ENCODE measurements at regions not wholly inside any gene's neighbourhood (a gene's known extent, or its start where the extent isn't known, plus 50 kb on each side); places are given as distances from the start of the nearest gene placed in this dataset.

- Mint-ChIP-seq H3K27ac (no peak overlapping the region), H3K4me3 (no peak overlapping the region), H3K9me3 (peaks cover 17% of the 10 kb centered on the region), H3K27me3 (no peaks in the 10 kb centered on the region), H3K36me3 (peaks cover 4% of the 10 kb centered on the region), H3K4me1 (ENCODE audit: low read depth in 2 of 2) (no peaks in the 10 kb centered on the region)
- ATAC-seq (no peak), DNase-seq (ENCODE audit: low spot score) (no peak)
Observed at GRCh38 chr1:72690871-72691270, 408.5 kb upstream of the NEGR1 start.

GRCh38 chr1:72678683-72679082, 396.3 kb upstream of the NEGR1 start:
- Mint-ChIP-seq H3K4me1 (ENCODE audit: low read depth in 2 of 2) (no peaks in the 10 kb centered on the region), H3K36me3 (no peaks in the 10 kb centered on the region), H3K27ac (no peak overlapping the region), H3K4me3 (no peak overlapping the region), H3K9me3 (peaks cover 10% of the 10 kb centered on the region), H3K27me3 (no peaks in the 10 kb centered on the region)
- ATAC-seq (no peak), DNase-seq (ENCODE audit: low spot score) (no peak)

GRCh38 chr1:72670902-72671301, 388.6 kb upstream of the NEGR1 start:
- ATAC-seq, result no peak
- no peaks in the 10 kb centered on the region for H3K9me3 Mint-ChIP-seq
- H3K36me3 Mint-ChIP-seq, result no peaks in the 10 kb centered on the region
- H3K4me3 Mint-ChIP-seq, result no peak overlapping the region
- no peaks in the 10 kb centered on the region for H3K4me1 Mint-ChIP-seq (ENCODE audit: low read depth in 2 of 2)
- no peak overlapping the region for H3K27ac Mint-ChIP-seq
- DNase-seq (ENCODE audit: low spot score), result no peak
- no peaks in the 10 kb centered on the region for H3K27me3 Mint-ChIP-seq

- no peaks in the 10 kb centered on the region for H3K27me3 Mint-ChIP-seq
- no peak overlapping the region for H3K4me3 Mint-ChIP-seq
- no peak overlapping the region for H3K27ac Mint-ChIP-seq
- H3K36me3 Mint-ChIP-seq, result peaks cover 4% of the 10 kb centered on the region
- ATAC-seq, result no peak
- peaks cover 22% of the 10 kb centered on the region for H3K9me3 Mint-ChIP-seq
- no peaks in the 10 kb centered on the region for H3K4me1 Mint-ChIP-seq (ENCODE audit: low read depth in 2 of 2)
- DNase-seq (ENCODE audit: low spot score), result no peak
Observed at GRCh38 chr1:72662918-72663317, 380.6 kb upstream of the NEGR1 start.

- Mint-ChIP-seq H3K27me3 (no peaks in the 10 kb centered on the region), H3K27ac (no peak overlapping the region), H3K9me3 (no peaks in the 10 kb centered on the region), H3K4me1 (ENCODE audit: low read depth in 2 of 2) (no peaks in the 10 kb centered on the region), H3K4me3 (no peak overlapping the region), H3K36me3 (no peaks in the 10 kb centered on the region)
- DNase-seq (ENCODE audit: low spot score) (no peak), ATAC-seq (no peak)
Observed at GRCh38 chr1:72650843-72651435, 368.6 kb upstream of the NEGR1 start.

GRCh38 chr1:72649991-72650390, 367.7 kb upstream of the NEGR1 start:
- H3K27ac Mint-ChIP-seq, result no peak overlapping the region
- no peak for ATAC-seq
- H3K4me1 Mint-ChIP-seq (ENCODE audit: low read depth in 2 of 2), result no peaks in the 10 kb centered on the region
- no peaks in the 10 kb centered on the region for H3K27me3 Mint-ChIP-seq
- H3K4me3 Mint-ChIP-seq, result no peak overlapping the region
- no peaks in the 10 kb centered on the region for H3K9me3 Mint-ChIP-seq
- no peaks in the 10 kb centered on the region for H3K36me3 Mint-ChIP-seq
- no peak for DNase-seq (ENCODE audit: low spot score)

GRCh38 chr1:72649211-72649888, 367.0 kb upstream of the NEGR1 start:
- H3K36me3 Mint-ChIP-seq, result no peaks in the 10 kb centered on the region
- ATAC-seq (no peak), DNase-seq (ENCODE audit: low spot score) (no peak)
- no peaks in the 10 kb centered on the region for H3K9me3 Mint-ChIP-seq
- no peak overlapping the region for H3K27ac Mint-ChIP-seq
- no peak overlapping the region for H3K4me3 Mint-ChIP-seq
- H3K27me3 Mint-ChIP-seq, result no peaks in the 10 kb centered on the region
- no peaks in the 10 kb centered on the region for H3K4me1 Mint-ChIP-seq (ENCODE audit: low read depth in 2 of 2)

- ATAC-seq (no peak), DNase-seq (ENCODE audit: low spot score) (no peak)
- Mint-ChIP-seq H3K4me3 (no peak overlapping the region), H3K27ac (no peak overlapping the region), H3K9me3 (peaks cover 7% of the 10 kb centered on the region), H3K27me3 (no peaks in the 10 kb centered on the region), H3K4me1 (ENCODE audit: low read depth in 2 of 2) (no peaks in the 10 kb centered on the region), H3K36me3 (no peaks in the 10 kb centered on the region)
Observed at GRCh38 chr1:72648465-72648864, 366.1 kb upstream of the NEGR1 start.

- Mint-ChIP-seq H3K36me3 (no peaks in the 10 kb centered on the region), H3K27me3 (no peaks in the 10 kb centered on the region), H3K4me1 (ENCODE audit: low read depth in 2 of 2) (no peaks in the 10 kb centered on the region), H3K27ac (no peak overlapping the region), H3K9me3 (peaks cover 11% of the 10 kb centered on the region), H3K4me3 (no peak overlapping the region)
- no peak for ATAC-seq
- no peak for DNase-seq (ENCODE audit: low spot score)
Observed at GRCh38 chr1:72643142-72643541, 360.8 kb upstream of the NEGR1 start.

GRCh38 chr1:72637593-72637992, 355.3 kb upstream of the NEGR1 start:
- no peak for DNase-seq (ENCODE audit: low spot score)
- Mint-ChIP-seq H3K27me3 (no peaks in the 10 kb centered on the region), H3K4me1 (ENCODE audit: low read depth in 2 of 2) (no peaks in the 10 kb centered on the region), H3K36me3 (no peaks in the 10 kb centered on the region), H3K9me3 (peaks cover 9% of the 10 kb centered on the region), H3K27ac (no peak overlapping the region), H3K4me3 (no peak overlapping the region)
- no peak for ATAC-seq

- DNase-seq (ENCODE audit: low spot score) (no peak), ATAC-seq (no peak)
- H3K4me1 Mint-ChIP-seq (ENCODE audit: low read depth in 2 of 2), result no peaks in the 10 kb centered on the region
- H3K4me3 Mint-ChIP-seq, result no peak overlapping the region
- H3K27me3 Mint-ChIP-seq, result no peaks in the 10 kb centered on the region
- H3K36me3 Mint-ChIP-seq, result no peaks in the 10 kb centered on the region
- H3K27ac Mint-ChIP-seq, result no peak overlapping the region
- H3K9me3 Mint-ChIP-seq, result peaks cover 6% of the 10 kb centered on the region
Observed at GRCh38 chr1:72636631-72637030, 354.3 kb upstream of the NEGR1 start.

GRCh38 chr1:72635719-72636118, 353.4 kb upstream of the NEGR1 start:
- Mint-ChIP-seq H3K4me3 (no peak overlapping the region), H3K36me3 (no peaks in the 10 kb centered on the region), H3K9me3 (peaks cover 11% of the 10 kb centered on the region), H3K4me1 (ENCODE audit: low read depth in 2 of 2) (no peaks in the 10 kb centered on the region), H3K27ac (no peak overlapping the region), H3K27me3 (no peaks in the 10 kb centered on the region)
- ATAC-seq (no peak), DNase-seq (ENCODE audit: low spot score) (no peak)

GRCh38 chr1:72634946-72635345, 352.6 kb upstream of the NEGR1 start:
- Mint-ChIP-seq H3K27me3 (no peaks in the 10 kb centered on the region), H3K4me1 (ENCODE audit: low read depth in 2 of 2) (no peaks in the 10 kb centered on the region), H3K36me3 (no peaks in the 10 kb centered on the region), H3K9me3 (peaks cover 11% of the 10 kb centered on the region), H3K4me3 (no peak overlapping the region), H3K27ac (no peak overlapping the region)
- ATAC-seq, result no peak
- DNase-seq (ENCODE audit: low spot score), result no peak

- Mint-ChIP-seq H3K27ac (no peak overlapping the region), H3K4me1 (ENCODE audit: low read depth in 2 of 2) (no peaks in the 10 kb centered on the region), H3K4me3 (no peak overlapping the region), H3K27me3 (no peaks in the 10 kb centered on the region), H3K36me3 (no peaks in the 10 kb centered on the region), H3K9me3 (peaks cover 11% of the 10 kb centered on the region)
- DNase-seq (ENCODE audit: low spot score) (no peak), ATAC-seq (no peak)
Observed at GRCh38 chr1:72631449-72631848, 349.1 kb upstream of the NEGR1 start.

- Mint-ChIP-seq H3K27ac (no peak overlapping the region), H3K36me3 (no peaks in the 10 kb centered on the region), H3K4me1 (ENCODE audit: low read depth in 2 of 2) (no peaks in the 10 kb centered on the region), H3K27me3 (no peaks in the 10 kb centered on the region), H3K4me3 (peak overlapping the region; percentile 23), H3K9me3 (no peaks in the 10 kb centered on the region)
- DNase-seq (ENCODE audit: low spot score) (no peak), ATAC-seq (no peak)
Observed at GRCh38 chr1:72623299-72623708, 341.0 kb upstream of the NEGR1 start.

All from natural killer cell treated with Interleukin-12 subunit alpha and Interleukin-12 subunit beta and Interleukin-15 and Interleukin-18, amount 100 ng/mL, for 72 hours (primary cell).